ENCODE measurements at regions not wholly inside any gene's neighbourhood (a gene's known extent, or its start where the extent isn't known, plus 50 kb on each side); places are given as distances from the start of the nearest gene placed in this dataset.

DNA sequence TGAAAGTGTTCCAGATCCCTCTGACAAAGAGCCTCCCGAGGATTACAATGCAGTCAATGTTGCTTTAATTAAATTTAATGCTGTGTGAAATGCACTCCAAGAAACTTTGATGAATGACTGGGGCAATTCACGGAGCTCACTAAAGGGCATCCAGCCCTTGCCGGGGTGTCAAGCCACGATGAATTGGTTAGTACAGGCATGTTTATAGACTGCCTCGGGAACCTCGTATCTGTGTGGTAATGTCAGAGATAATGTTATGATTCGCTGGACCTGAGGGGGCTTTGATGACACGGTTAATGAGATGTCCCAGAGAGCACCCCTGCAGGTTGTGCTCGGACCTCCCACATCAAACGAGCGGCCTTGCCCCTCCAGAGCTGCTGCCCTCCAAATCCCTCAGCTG lies 428.8 kb downstream of the NKX6-1 start:
- no peak for TF ChIP-seq PAX8 (IDR thresholded peaks at IDR 0.05)
- TF ChIP-seq, protein P1, sequence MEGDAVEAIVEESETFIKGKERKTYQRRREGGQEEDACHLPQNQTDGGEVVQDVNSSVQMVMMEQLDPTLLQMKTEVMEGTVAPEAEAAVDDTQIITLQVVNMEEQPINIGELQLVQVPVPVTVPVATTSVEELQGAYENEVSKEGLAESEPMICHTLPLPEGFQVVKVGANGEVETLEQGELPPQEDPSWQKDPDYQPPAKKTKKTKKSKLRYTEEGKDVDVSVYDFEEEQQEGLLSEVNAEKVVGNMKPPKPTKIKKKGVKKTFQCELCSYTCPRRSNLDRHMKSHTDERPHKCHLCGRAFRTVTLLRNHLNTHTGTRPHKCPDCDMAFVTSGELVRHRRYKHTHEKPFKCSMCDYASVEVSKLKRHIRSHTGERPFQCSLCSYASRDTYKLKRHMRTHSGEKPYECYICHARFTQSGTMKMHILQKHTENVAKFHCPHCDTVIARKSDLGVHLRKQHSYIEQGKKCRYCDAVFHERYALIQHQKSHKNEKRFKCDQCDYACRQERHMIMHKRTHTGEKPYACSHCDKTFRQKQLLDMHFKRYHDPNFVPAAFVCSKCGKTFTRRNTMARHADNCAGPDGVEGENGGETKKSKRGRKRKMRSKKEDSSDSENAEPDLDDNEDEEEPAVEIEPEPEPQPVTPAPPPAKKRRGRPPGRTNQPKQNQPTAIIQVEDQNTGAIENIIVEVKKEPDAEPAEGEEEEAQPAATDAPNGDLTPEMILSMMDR (IDR thresholded peaks at IDR 0.05 in 2 of 3, conservative IDR thresholded peaks at IDR 0.05 in 1 of 3; ENCODE audit: control insufficient read depth in 2 of 3, extremely low read depth in 1 of 3, insufficient read depth in 1 of 3, low read depth in 3 of 3, low read length in 3 of 3) = no peak
- TF ChIP-seq, protein P2, sequence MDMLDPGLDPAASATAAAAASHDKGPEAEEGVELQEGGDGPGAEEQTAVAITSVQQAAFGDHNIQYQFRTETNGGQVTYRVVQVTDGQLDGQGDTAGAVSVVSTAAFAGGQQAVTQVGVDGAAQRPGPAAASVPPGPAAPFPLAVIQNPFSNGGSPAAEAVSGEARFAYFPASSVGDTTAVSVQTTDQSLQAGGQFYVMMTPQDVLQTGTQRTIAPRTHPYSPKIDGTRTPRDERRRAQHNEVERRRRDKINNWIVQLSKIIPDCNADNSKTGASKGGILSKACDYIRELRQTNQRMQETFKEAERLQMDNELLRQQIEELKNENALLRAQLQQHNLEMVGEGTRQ (IDR thresholded peaks at IDR 0.05; ENCODE audit: borderline replicate concordance, low read depth, low read length) = no peak
